GM23338 (cell line): ENCODE measurements at regions not wholly inside any gene's neighbourhood (a gene's known extent, or its start where the extent isn't known, plus 50 kb on each side); places are given as distances from the start of the nearest gene placed in this dataset.
A peak's percentile ranks its signal among the peaks of the same experiment; 100 is the strongest.

Experiments used
- ATAC-seq: fragments of 200-7000 bp; cut with Tn5 transposase; 3 replicates; pipeline ENCODE4 v1.9.1; 2020
- DNase-seq: peaks from one replicate; pipeline ENCODE4 v3.0.0-alpha.2; 2015; ENCODE audit warnings: low spot score
- H2AFZ ChIP-seq: fragments of 200-600 bp; sonication (generic); 2 replicates; pipeline ENCODE4 v1.8.0; 2016; ENCODE audit warnings: antibody characterized with exemption, mild to moderate bottlenecking, moderate library complexity
- H3F3A ChIP-seq: fragments of 200-600 bp; sonication (generic); replicated peaks from 2 replicates; pipeline ENCODE4 v1.8.0; 2017; ENCODE audit warnings: antibody characterized with exemption, mixed run types, low read depth
- H3K27ac ChIP-seq: fragments of 200-600 bp; sonication (generic); 2 replicates; pipeline ENCODE4 v1.6.1; 2016; ENCODE audit warnings: low read depth
- H3K27me3 ChIP-seq: fragments of 200-600 bp; sonication (generic); 2 replicates; pipeline ENCODE4 v1.8.0; 2016; ENCODE audit warnings: mild to moderate bottlenecking, mixed run types, moderate library complexity; ENCODE audit not compliant: insufficient read depth
- H3K36me3 ChIP-seq: fragments of 200-600 bp; sonication (generic); 2 replicates; pipeline ENCODE4 v1.8.0; 2016; ENCODE audit warnings: mild to moderate bottlenecking; ENCODE audit not compliant: insufficient read depth
- H3K4me1 ChIP-seq: fragments of 200-600 bp; sonication (generic); 2 replicates; pipeline ENCODE4 v1.8.0; 2016; ENCODE audit warnings: mild to moderate bottlenecking, moderate library complexity; ENCODE audit not compliant: insufficient read depth
- H3K4me2 ChIP-seq: fragments of 200-600 bp; sonication (generic); 2 replicates; pipeline ENCODE4 v1.7.1; 2017; ENCODE audit warnings: mixed run types
- H3K4me3 ChIP-seq: fragments of 200-600 bp; sonication (generic); 2 replicates; pipeline ENCODE4 v1.6.1; 2016; ENCODE audit warnings: mixed run types
- H3K79me2 ChIP-seq: fragments of 200-600 bp; sonication (generic); replicated peaks from 2 replicates; pipeline ENCODE4 v1.8.0; 2017; ENCODE audit warnings: mild to moderate bottlenecking; ENCODE audit not compliant: insufficient read depth
- H3K9me2 ChIP-seq: fragments of 200-600 bp; sonication (generic); 2 replicates; pipeline ENCODE4 v1.8.0; 2017; ENCODE audit not compliant: insufficient read depth
- H4K20me1 ChIP-seq: fragments of 200-600 bp; sonication (generic); replicated peaks from 2 replicates; pipeline ENCODE4 v1.8.0; 2017; ENCODE audit warnings: mild to moderate bottlenecking; ENCODE audit not compliant: insufficient read depth
- H3K27ac Mint-ChIP-seq: 2 replicates; pipeline ENCODE4 v1.8.0; 2020; ENCODE audit warnings: inconsistent platforms, mild to moderate bottlenecking, moderate library complexity, mixed read lengths
- H3K27me3 Mint-ChIP-seq: 3 replicates; pipeline ENCODE4 v1.8.0; 2022; ENCODE audit warnings: low read depth, mild to moderate bottlenecking, moderate library complexity, mixed read lengths, inconsistent platforms; ENCODE audit not compliant: insufficient read depth, poor library complexity
- H3K36me3 Mint-ChIP-seq: 3 replicates; pipeline ENCODE4 v1.8.0; 2021; ENCODE audit warnings: low read depth, mild to moderate bottlenecking, inconsistent platforms, moderate library complexity, mixed read lengths
- H3K4me1 Mint-ChIP-seq: 3 replicates; pipeline ENCODE4 v1.8.0; 2020; ENCODE audit warnings: mild to moderate bottlenecking, inconsistent platforms, mixed read lengths
- H3K4me3 Mint-ChIP-seq: 3 replicates; pipeline ENCODE4 v1.8.0; 2021; ENCODE audit warnings: moderate library complexity, mild to moderate bottlenecking, inconsistent platforms, mixed read lengths
- H3K9me3 Mint-ChIP-seq: 3 replicates; pipeline ENCODE4 v1.8.0; 2020; ENCODE audit warnings: moderate library complexity, mild to moderate bottlenecking, inconsistent platforms, mixed read lengths
- CTCF ChIP-seq, 2 experiments: fragments of 200-600 bp in 1 of 2; sonication (generic) in 1 of 2; conservative IDR thresholded peaks; 2 replicates each; pipeline versions ENCODE4 v1.5.1 to v1.6.1; 2016 to 2017; ENCODE audit warnings: antibody characterized with exemption in 2 of 2, low read depth in 2 of 2, mild to moderate bottlenecking in 2 of 2, moderate library complexity in 1 of 2
- JUNB ChIP-seq: IDR thresholded peaks from one replicate; pipeline ENCODE4 v1.6.1; 2016; ENCODE audit warnings: antibody characterized with exemption; ENCODE audit not compliant: unreplicated experiment
- NANOG ChIP-seq: IDR thresholded peaks from 2 replicates; pipeline ENCODE4 v1.6.1; 2016; ENCODE audit warnings: antibody characterized with exemption, borderline replicate concordance
- STAT1 ChIP-seq: IDR thresholded peaks from one replicate; pipeline ENCODE4 v1.6.1; 2016; ENCODE audit warnings: antibody characterized with exemption; ENCODE audit not compliant: unreplicated experiment
- ZNF114 ChIP-seq: fragments of 250-450 bp; sonication (Bioruptor Pico); IDR thresholded peaks from 2 replicates; pipeline ENCODE4 v1.5.0; 2020; ENCODE audit warnings: mild to moderate bottlenecking, moderate library complexity
- ZNF331 ChIP-seq: fragments of 250-450 bp; sonication (Bioruptor Pico); IDR thresholded peaks from 2 replicates; pipeline ENCODE4 v1.5.0; 2020; ENCODE audit warnings: low read depth, mild to moderate bottlenecking, moderate library complexity
- TF ChIP-seq, protein P1 (sequence below): fragments of 250-450 bp; sonication (Bioruptor Pico); IDR thresholded peaks from 2 replicates; pipeline ENCODE4 v1.5.0; 2020; ENCODE audit warnings: mild to moderate bottlenecking, moderate library complexity

GRCh38 chr10:33760056-33760943 is 425.8 kb upstream of the NRP1 start:
- Mint-ChIP-seq H3K27ac (no peak overlapping the region), H3K36me3 (peaks cover 3% of the 10 kb centered on the region; the same call in 1 of the 3 replicates), H3K9me3 (peaks cover 6% of the 10 kb centered on the region; the same call in 2 of the 3 replicates), H3K27me3 (no peaks in the 10 kb centered on the region), H3K4me1 (no peaks in the 10 kb centered on the region; the same call in 2 of the 3 replicates), H3K4me3 (no peak overlapping the region)
- Histone ChIP-seq H3K4me2 (no peak overlapping the region), H3F3A (no peaks in the 10 kb centered on the region), H4K20me1 (no peaks in the 10 kb centered on the region), H3K9me2 (peaks cover 18% of the 10 kb centered on the region; the same call in 1 of the 2 replicates), H3K4me1 (0 out of 2 replicates have a peak, but pooled peaks cover 3% of the 10 kb centered on the region), H3K27ac (no peak overlapping the region), H3K27me3 (no peaks in the 10 kb centered on the region), H3K36me3 (no peaks in the 10 kb centered on the region), H3K4me3 (no peak overlapping the region), H2AFZ (peak overlapping the region; percentile 86; the same call in 1 of the 2 replicates), H3K79me2 (no peaks in the 10 kb centered on the region)
- no peak for DNase-seq
- no peak for ATAC-seq
- TF ChIP-seq JUNB, result no peak
- TF ChIP-seq ZNF114 (CRISPR knock-in tag), result no peak
- no peak for TF ChIP-seq STAT1
- no peak for TF ChIP-seq NANOG
- TF ChIP-seq, protein P1, sequence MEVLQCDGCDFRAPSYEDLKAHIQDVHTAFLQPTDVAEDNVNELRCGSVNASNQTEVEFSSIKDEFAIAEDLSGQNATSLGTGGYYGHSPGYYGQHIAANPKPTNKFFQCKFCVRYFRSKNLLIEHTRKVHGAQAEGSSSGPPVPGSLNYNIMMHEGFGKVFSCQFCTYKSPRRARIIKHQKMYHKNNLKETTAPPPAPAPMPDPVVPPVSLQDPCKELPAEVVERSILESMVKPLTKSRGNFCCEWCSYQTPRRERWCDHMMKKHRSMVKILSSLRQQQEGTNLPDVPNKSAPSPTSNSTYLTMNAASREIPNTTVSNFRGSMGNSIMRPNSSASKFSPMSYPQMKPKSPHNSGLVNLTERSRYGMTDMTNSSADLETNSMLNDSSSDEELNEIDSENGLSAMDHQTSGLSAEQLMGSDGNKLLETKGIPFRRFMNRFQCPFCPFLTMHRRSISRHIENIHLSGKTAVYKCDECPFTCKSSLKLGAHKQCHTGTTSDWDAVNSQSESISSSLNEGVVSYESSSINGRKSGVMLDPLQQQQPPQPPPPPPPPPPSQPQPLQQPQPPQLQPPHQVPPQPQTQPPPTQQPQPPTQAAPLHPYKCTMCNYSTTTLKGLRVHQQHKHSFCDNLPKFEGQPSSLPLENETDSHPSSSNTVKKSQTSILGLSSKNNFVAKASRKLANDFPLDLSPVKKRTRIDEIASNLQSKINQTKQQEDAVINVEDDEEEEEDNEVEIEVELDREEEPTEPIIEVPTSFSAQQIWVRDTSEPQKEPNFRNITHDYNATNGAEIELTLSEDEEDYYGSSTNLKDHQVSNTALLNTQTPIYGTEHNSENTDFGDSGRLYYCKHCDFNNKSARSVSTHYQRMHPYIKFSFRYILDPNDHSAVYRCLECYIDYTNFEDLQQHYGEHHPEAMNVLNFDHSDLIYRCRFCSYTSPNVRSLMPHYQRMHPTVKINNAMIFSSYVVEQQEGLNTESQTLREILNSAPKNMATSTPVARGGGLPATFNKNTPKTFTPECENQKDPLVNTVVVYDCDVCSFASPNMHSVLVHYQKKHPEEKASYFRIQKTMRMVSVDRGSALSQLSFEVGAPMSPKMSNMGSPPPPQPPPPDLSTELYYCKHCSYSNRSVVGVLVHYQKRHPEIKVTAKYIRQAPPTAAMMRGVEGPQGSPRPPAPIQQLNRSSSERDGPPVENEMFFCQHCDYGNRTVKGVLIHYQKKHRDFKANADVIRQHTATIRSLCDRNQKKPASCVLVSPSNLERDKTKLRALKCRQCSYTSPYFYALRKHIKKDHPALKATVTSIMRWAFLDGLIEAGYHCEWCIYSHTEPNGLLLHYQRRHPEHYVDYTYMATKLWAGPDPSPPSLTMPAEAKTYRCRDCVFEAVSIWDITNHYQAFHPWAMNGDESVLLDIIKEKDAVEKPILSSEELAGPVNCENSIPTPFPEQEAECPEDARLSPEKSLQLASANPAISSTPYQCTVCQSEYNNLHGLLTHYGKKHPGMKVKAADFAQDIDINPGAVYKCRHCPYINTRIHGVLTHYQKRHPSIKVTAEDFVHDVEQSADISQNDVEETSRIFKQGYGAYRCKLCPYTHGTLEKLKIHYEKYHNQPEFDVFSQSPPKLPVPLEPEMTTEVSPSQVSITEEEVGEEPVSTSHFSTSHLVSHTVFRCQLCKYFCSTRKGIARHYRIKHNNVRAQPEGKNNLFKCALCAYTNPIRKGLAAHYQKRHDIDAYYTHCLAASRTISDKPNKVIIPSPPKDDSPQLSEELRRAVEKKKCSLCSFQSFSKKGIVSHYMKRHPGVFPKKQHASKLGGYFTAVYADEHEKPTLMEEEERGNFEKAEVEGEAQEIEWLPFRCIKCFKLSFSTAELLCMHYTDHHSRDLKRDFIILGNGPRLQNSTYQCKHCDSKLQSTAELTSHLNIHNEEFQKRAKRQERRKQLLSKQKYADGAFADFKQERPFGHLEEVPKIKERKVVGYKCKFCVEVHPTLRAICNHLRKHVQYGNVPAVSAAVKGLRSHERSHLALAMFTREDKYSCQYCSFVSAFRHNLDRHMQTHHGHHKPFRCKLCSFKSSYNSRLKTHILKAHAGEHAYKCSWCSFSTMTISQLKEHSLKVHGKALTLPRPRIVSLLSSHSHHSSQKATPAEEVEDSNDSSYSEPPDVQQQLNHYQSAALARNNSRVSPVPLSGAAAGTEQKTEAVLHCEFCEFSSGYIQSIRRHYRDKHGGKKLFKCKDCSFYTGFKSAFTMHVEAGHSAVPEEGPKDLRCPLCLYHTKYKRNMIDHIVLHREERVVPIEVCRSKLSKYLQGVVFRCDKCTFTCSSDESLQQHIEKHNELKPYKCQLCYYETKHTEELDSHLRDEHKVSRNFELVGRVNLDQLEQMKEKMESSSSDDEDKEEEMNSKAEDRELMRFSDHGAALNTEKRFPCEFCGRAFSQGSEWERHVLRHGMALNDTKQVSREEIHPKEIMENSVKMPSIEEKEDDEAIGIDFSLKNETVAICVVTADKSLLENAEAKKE (CRISPR knock-in tag), result no peak
- TF ChIP-seq ZNF331 (CRISPR knock-in tag), result no peak
- no peak for TF ChIP-seq CTCF (conservative IDR thresholded peaks at IDR 0.05; ENCODE audit: low read depth in 2 of 2)
